ENCODE measurements at regions not wholly inside any gene's neighbourhood (a gene's known extent, or its start where the extent isn't known, plus 50 kb on each side); places are given as distances from the start of the nearest gene placed in this dataset.
A peak's percentile ranks its signal among the peaks of the same experiment; 100 is the strongest.
"Not testable (repeated sequence)": the region's sequence is repeated elsewhere in the genome, so short reads cannot be mapped to it uniquely, and the experiment has no call there.

DNA sequence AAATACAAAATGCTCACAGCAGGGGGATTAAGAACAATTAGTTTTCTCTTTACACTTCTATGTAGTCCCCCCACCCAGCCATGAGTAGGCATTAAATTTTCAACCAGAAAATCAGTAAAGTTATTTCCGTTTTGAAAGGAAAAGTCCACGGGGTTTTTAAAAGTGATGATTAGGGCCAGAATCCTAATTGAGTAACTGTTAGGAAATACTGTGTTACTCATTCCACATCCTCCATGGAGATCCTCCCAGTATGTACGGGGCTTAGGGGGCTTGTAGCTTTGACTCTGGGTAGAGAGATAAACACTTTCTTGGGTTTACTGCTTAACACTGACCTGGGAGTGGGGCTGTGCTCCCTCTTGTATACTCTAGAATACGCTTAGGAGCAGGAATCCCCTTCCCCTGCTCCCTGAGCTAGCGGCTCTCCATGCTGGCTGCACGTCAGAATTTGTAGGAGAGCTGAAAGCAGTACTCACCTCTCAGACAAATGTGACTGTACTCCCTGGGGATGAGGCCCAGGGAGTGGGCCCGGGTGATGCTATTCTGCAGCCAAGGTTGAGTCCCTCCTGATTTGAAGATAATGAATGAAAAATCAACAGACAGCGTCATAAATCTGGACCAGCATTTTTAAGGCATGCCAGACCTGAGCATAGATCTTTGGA lies 100.5 kb downstream of the SLC4A3 start:
- DNase-seq: no peak

DNA sequence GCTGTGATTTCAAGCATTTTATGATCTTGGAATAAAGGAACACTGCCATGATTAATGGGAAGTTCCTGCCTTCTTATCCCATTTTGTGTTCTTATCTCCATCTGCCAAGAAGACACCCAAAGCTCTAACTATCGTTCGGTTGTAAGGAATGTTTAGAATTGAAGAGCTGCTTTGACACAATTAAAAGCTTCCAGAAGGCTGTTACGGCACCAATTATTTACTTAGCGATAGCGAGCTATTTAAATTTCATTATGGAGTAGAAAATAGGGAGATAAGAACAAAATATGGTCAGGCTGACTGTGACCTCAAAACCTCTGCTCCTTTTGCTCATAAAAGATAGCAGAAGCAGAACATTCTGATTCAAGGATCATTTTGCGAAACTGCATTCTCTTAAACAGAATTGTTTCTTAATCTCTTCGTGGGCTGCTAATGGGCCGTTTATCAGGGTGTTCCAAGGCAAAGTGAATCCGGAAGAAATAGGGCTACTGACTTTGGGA lies 101.6 kb downstream of the SLC4A3 start:
- no peak for DNase-seq

DNA sequence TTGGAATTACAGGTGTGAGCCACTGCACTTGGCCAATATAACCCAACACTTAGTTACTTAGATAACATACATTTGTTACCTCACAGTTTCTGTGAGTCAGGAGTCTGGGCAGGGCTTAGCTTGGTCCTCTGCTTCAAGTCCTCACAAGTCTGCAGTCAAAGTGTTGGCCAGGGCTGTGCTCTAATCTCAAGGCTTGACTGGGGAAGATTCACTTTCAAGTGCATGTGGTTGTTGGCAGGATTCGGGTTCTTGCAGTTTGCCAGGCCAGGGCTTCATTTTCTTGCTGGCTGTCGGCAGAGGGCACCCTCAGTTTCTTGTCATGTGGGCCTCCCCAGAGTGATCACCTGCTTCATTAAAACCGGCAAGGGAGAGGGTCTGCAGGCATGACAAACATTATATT lies 103.7 kb downstream of the SLC4A3 start:
- no peak for DNase-seq

DNA sequence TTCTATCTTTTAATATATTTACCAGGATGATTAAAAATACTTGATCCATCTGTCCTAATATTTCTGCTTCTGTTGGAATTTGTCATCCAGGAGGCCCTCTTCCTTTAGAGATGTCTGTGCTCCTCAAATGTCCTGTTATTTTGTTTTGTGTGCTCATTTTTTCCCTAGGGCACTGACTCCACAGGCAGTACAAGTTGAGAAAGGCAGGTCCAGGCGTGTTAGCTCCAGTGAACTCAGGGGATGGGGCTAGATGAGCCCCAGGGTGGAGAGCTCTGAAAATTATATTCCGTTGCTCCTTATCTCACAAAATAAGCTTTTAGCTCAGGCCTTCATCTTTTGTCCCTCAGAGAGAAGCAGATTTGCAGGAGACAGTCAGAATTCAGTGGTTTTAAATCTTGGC lies 105.7 kb downstream of the SLC4A3 start:
- DNase-seq: no peak

DNA sequence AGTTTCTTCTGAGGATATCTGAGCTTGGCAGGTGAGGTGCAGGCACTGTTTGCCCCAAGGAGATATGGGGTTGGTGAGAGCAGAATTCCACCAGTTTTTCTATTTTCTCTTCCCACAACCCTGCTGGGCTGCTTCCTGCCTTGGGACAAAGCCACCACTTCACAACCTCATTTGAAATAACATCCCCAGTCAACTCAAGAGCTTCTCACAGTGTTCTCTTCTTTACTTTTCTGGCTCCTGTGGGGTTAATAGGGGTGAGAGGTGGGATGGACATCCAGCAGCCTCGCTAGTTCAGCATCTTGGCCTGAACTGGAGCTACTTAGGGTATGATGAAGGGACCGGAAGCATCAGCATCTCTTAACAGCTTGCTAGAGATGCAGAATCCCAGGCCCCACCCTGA lies 106.3 kb downstream of the SLC4A3 start:
- DNase-seq: no peak

DNA sequence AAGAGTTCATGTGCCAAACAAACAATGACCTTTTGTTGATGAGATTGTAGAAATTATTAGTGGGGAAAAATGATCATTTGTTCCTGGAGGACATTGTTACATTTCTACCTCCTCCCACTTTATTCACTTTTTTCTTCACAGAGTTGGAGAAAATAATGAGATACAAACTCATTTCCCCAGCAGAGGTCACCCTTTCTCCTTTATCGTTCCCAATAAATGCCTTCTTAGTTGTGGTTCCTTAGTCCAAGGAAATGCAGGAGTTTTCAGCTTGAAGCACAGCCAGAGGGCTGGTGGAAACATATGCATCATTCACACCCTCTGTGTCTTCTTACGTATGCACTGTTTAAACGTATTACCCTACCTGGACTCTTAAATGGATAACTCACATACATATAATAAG lies 108.8 kb downstream of the SLC4A3 start:
- peak; percentile 42 for DNase-seq

DNA sequence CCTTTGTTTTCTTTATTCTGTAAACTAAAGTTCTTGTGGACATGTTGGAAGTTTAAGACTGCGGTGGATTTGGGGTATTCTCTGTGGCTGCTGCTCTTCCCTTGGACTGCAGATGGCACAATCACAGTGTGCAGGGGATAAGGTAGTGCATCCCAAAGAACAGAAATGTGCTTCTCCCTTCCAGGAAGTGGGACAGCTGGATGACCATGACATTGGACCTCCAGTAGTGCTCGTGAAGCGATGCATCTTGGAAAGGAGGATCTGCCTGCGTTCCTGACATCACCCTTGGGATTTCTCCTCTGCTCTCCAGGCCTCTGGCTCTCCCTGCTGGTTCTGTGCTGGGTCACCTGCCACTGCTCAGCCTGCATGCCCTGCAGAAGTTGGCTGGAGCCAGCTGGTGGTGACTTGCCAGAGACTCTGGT lies 109.9 kb downstream of the SLC4A3 start:
- peak; percentile 13 for DNase-seq

DNA sequence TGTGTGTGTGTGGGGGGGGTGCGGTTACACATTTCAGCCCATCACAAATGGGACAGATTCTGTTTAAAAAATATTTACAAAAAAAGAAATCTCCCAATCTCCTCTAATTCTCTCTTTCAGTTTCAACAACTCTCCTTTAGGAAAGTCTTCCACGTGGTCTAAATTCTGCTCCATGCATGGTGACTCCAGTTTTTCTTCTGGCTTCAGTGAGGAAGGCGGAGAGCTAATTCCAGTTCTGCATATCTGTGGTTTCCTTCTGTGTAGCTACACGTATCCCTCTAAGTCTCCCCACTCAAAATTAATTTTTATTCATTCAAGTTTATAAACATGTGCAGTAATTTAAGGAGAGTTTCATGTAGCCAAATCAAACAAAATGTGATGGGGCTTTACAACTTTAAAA lies 111.6 kb downstream of the SLC4A3 start:
- DNase-seq: no peak

DNA sequence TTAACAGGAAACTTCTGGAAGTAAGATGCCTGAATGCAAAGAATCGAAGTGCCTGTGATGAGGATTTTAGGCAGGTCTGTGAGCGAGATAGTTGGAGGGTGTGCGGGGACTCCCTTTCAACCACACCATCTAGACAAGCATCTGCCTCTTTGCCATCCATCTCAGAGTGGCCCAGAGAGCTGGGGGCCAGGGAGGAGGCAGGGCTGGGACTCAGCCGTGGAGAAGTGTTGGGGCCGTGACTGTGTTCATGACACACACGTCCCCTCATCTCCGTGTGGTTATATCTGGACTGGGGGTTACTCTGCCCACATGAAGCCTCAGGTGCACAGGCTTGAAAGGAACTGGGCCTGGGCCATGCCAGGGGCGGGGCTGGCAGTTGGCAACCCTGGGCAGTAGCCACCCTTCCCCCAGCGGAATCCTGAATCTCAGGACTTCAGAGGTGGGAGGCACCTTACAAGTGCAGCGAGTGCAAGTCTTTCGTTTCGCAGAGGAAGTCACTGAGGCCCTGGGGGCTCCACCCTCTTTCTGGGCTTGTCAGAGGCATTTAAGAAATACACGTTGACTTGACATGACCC lies 112.5 kb downstream of the SLC4A3 start:
- DNase-seq: no peak

DNA sequence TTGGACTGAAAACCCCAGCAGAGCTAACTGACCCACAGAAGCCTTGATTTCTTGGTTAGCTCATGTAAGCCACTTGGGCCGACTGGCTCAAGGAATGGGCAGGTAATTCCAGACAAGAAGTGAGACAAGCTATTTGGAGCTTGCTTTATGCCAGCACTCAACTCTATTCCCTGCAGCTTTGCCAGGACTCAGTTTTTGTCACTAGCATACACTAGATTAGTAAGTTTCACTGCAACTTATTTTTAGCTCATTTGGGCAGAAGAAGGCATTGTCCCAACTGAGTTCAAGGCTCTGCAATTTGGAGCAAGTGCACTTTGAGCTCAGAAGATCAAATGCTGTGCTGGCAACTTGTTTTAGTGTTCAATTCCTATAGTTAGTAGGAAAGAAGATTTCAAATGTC lies 116.1 kb downstream of the SLC4A3 start:
- DNase-seq: no peak

DNA sequence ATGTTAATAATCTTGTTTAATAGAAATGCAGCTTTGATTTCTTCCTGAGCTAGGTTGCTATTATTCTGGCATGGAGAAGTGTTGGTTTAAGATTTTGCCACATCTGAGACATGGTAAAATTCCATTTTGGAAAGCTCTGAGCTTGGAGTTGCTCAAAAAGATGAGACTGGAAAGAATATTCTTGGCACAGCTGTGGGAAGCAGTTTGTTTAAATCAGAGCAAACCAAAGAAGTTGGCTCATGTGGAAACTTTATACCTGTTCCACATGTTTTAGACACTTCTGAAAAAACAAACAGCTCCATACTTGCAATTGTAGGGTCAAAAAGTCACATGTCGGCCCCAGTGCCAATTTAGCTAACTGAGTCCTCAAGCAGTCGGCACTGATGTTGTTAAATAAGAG lies 116.6 kb downstream of the SLC4A3 start:
- no peak for DNase-seq

DNA sequence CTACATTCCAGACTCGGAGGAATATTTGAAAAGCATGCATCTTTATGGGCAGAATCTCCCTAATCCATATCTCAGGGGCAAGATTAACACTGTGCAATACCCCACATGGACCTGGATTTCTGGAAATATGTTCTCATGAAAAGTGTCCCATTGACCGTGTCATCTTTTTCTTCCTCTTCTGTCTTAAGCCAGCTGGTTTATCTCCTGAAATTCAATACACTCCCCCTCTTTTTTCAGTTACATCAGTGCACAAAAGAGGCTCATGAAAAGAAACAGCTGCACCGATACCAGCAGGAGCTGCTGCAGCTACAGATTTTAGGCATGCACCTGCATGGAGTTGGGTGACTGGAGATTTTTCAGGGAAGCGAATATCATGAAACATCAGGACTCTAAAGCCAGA lies 117.2 kb downstream of the SLC4A3 start:
- DNase-seq: no peak

DNA sequence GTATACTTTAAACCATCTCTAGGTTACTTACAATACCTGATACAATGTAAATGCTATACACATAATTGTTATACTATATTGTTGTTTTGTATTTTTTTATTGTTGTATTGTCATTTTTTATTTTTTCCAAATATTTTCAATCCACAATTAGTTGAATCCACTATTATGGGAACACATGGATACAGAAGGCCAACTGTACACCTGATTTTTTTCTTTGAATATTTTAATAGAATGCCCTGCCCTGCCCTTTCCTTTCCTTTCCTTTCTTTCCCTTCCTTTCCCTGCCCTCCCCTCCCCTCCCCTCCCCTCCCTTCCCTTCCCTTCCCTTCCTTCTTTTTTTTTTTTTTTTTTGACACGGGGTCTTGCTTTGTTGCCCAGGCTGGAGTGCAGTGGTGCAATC lies 120.2 kb downstream of the SLC4A3 start:
- no peak for DNase-seq

DNA sequence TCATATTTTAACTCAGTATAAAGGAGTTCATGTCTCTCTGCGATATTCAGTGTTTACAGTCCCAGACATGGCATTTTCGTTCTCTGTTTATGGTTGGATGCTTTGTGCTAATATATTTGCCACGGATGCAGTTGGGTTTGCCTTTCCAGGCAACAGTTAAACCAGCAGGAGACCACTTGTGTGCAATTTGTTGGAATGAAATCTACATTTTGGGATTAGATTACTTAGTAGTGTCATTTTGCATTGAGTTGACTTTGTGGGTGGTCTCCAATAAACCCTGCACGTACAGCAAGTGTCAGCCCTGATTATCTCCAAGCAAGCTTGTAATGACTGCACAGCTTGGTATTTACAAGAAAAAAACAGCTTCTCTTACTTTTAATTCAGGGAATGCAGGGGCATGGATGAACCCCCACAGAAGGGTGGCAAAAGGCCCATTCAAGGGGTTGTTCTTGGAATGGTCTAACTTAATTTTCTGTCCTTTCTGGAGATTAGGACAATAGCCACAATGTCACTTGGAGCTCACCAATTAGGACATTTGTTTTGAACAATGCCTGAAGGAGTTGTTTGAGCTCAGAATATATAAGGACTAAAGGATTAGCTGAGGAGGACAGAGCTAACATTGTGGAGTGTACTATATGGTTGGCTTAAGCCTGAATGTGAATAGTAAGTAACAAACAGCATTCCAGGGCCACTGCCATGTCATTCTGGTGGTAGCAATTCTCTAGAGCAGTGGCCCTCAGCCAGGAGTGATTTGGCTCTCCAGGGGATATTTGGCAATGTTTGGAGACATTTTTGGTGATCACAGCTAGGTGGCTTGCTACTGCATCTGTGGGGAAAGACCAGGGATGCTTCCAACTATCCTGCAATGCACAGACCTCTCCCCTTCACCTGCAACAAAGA lies 121.5 kb downstream of the SLC4A3 start:
- DNase-seq: no peak

DNA sequence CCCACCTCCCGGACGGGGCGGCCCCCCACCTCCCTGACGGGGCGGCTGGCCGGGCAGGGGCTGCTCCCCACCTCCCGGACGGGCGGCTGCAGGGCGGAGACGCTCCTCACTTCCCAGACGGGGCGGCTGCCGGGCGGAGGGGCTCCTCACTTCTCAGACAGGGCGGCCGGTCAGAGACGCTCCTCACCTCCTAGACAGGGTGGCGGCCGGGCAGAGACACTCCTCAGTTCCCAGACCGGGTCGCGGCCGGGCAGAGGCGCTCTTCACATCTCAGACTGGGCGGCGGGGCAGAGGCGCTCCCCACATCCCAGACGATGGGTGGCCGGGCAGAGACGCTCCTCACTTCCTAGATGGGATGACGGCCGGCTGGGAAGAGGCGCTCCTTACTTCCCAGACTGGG lies 123.7 kb downstream of the SLC4A3 start:
- not testable (repeated sequence) for DNase-seq

DNA sequence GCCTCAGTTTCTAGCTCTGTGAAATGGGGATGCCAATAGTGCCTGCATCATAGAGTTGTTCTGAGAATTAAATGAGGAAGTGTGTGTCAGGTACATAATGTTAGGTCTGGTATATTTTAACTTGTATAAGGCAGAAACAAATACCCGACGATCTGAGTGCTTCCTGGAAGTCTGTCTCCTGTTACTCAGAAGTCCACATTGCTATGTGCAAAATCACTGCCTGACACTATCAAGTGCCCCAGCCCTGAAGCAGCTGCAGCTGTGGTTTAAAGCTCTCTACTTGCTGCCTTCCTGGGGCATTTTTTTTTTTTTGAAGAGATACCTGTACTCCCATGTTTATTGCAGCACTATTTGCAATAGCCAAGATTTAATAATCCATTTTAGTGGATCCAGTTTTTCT lies 125.3 kb downstream of the SLC4A3 start:
- no peak for DNase-seq

DNA sequence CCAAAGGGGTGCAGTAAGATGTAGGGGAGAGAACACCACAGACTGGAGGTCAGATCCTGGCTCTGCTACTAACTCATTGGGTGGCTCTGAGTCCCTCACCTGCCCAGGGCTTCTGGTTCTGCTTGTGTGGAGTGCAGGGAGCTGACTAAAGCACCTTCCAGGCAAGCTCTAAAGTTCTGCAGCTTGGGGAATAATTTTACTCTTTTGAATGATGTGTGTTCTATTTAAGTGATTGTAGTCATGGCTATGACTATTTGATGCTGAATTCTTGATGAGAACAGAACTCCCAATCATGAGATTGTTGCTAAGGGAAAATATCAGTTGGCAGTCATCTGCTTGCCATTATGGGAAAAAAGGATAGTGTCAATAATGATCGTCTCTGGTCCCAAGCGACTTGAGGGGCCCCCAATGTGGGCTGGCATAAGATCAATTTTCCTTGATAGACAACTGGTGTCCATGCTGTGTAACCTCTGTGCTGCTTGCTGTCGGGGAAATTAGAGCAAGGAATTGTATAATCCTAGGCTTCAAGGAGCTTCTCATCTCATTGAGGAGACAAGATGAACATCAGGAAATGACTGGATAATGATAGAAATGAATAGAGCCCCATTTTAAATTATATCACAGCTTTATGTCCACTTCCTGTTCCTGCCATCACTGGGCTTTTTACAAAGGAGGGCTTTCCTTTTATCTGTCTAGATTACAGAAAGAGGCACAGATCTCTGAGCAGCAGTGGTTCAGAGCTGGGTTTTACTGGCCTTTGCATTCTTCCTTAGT lies 131.7 kb downstream of the SLC4A3 start:
- no peak for DNase-seq

DNA sequence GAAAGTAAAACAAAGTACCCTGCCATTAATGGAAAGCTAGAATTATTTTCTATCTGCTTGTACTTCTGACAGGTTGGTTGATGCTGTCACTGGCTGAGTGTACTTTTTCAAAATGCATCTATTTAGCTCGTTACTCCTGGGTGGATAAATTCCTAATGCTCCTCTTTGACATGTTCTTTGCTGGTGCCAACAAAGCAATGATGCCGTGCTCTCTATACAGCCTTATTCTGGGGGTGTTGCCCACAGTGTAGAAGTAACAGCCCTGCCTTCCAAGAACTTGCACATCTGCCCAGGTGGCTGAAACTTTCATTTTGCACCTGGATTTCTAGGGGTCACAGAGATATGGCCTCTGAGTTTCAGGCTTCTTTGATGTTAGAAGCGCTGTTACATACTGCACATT lies 132.4 kb downstream of the SLC4A3 start:
- DNase-seq: no peak

DNA sequence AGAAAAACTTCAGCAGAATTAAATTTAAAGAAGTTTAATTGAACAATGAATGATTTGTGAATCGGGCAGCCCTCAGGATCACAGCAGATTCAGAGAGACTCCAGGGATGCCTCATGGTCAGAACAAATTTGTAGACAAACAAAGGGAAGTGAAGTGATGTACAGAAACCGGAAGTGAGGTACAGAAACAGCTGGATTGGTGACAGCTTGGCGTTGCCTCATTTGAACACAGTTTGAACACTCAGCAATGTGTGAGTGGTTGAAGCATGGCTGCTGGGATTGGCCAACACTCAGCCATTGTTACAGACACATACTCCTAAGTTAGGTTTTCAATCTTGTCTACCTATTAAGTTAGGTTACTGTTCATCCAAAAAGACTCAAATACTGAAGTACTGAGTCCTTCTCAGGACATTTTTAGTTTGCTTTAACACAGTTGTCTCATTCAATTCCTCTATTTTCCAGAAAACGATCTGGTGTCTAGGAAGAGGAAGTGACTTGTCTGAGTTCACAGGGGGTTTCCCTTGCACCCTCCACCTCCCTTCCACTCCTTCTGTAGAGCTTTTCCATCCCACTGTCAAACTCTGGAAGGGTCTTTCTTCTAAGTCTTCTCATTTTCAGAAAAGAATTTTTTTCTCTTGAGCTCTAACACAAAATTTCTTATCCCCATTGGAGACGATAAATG lies 137.9 kb downstream of the SLC4A3 start:
- no peak for DNase-seq

DNA sequence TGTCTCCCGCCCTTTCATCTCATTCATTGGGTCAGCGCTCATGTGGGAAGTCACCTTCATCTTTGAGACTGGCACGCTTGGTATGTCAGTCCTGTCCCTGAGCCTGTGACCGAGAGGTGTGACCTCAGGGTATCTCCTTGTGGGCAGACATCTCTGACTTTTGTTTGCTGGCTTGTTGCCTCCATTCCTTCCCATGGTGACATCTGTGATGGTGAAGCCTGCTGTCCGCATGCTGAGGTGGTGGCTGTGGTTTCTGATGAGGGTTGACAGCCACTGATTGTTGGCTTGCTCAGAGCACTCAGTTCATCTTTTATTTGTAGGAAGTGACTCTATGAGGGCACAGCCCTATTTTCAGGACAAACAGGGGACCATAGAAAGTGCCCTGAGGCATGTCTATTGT lies 139.2 kb downstream of the SLC4A3 start:
- no peak for DNase-seq

DNA sequence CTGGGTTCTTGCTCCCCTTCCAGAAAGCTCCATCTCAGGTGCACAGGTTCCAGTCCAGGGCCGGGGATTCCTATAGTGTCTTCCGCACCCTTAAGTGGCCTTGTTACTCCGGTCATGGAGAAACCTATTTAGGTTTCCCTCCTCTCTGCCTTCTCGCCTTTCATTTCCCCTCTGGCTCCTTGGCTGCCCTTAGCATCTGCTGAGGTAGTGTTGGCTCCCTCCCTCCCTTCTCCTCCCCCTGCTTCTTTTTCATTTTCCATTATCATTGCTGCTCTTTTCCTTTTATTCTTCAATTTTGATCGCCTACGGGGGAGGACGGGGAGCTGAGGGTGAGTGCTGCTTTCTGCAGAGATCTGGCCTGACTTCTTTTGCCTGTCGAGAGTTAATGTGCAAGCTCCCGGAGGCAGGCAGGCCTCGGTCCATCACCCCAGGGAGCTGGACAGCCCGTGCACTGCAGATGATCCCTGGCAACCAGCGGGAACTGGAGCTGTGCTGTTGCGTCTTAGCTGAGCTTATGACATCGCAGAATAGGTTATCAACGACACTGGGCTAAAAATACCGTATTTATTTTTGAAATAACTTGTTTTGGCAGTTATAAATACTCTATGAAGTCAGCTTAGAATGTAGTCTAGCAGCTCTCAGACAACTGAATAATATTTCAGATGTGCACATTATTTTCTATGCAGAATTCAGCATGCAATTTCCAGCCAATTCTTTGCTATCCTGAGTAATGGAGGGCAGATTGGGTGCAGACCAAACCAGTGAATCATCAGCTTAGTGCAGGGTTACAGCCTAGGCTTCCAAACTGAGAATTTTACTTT lies 141.9 kb downstream of the SLC4A3 start:
- no peak for DNase-seq
